ENCODE measurements at regions not wholly inside any gene's neighbourhood (a gene's known extent, or its start where the extent isn't known, plus 50 kb on each side); places are given as distances from the start of the nearest gene placed in this dataset.

GRCh38 chr21:14869984-14870852 is 194.6 kb downstream of the NRIP1 start:
- no peaks in the 10 kb centered on the region for H3K27me3 ChIP-seq
- intact Hi-C loops (cut with DNase I; ENCODE audit: low total_unique reads), result loop anchor here (5.0 kb wide), 1 partner anchor 192 kb away; the partner anchor contains the start of gene NRIP1
- H3K27ac ChIP-seq, result peak overlapping the region in 2 of 4 donors; percentile 10 to 38
- no peaks in the 10 kb centered on the region for H3K36me3 ChIP-seq
- TF ChIP-seq EP300 (IDR thresholded peaks at IDR 0.05; ENCODE audit: low read depth) (no peak), POLR2AphosphoS5 (IDR thresholded peaks at IDR 0.05) (no peak), CTCF (IDR thresholded peaks at IDR 0.05) (no peak), POLR2A (IDR thresholded peaks at IDR 0.05) (no peak)
- in situ Hi-C loops (cut with MboI; ENCODE audit: low pct_ligation_motif_present in 1 of 4, low pct_unique_long_range_greater_than_20kb in 1 of 4, low sequenced_read_pairs in 3 of 4), result loop anchor here (10.0 to 25.0 kb wide), 4 partner anchors 192 to 617 kb away; partner anchors contain the start of gene NRIP1 (in 2 of the 4)
- WGBS, 2 donors (ENCODE audit: low coverage in 1 of 2), result 35 to 38% methylated on average over 5 of the region's 5 CpGs
- H3K4me1 ChIP-seq, result peaks cover 0 to 55% (median 12%) of the 10 kb centered on the region in 4 donors
- no peaks in the 10 kb centered on the region for H3K9me3 ChIP-seq
- no peak for DNase-seq
- H3K4me3 ChIP-seq, result no peak overlapping the region

- intact Hi-C loops (cut with DNase I; ENCODE audit: low total_unique reads) (loop anchor here (5.0 kb wide), 1 partner anchor 195 kb away; the partner anchor contains the start of gene NRIP1), in situ Hi-C loops (cut with MboI; ENCODE audit: low pct_ligation_motif_present in 1 of 4, low pct_unique_long_range_greater_than_20kb in 1 of 4, low sequenced_read_pairs in 3 of 4) (loop anchor here (25.0 kb wide), 2 partner anchors 195 to 620 kb away; partner anchors contain the start of gene NRIP1 (in 1 of the 4))
- peaks cover 7 to 73% (median 14%) of the 10 kb centered on the region in 4 donors for H3K4me1 ChIP-seq
- H3K27ac ChIP-seq, result no peak overlapping the region
- TF ChIP-seq POLR2AphosphoS5 (IDR thresholded peaks at IDR 0.05), result no peak
- no peak for TF ChIP-seq POLR2A (IDR thresholded peaks at IDR 0.05)
- no peak for TF ChIP-seq CTCF (IDR thresholded peaks at IDR 0.05)
- TF ChIP-seq EP300 (IDR thresholded peaks at IDR 0.05; ENCODE audit: low read depth), result no peak
- no peaks in the 10 kb centered on the region for H3K36me3 ChIP-seq
- no peaks in the 10 kb centered on the region for H3K9me3 ChIP-seq
- WGBS, 2 donors (ENCODE audit: low coverage in 1 of 2), result 85 to 89% methylated on average over 2 to 3 of the region's 3 CpGs
- no peaks in the 10 kb centered on the region for H3K27me3 ChIP-seq
- H3K4me3 ChIP-seq, result no peak overlapping the region
- no peak for DNase-seq
Observed at GRCh38 chr21:14866859-14867765, 197.7 kb downstream of the NRIP1 start.

- WGBS, 2 donors (ENCODE audit: low coverage in 1 of 2), result 0 to 25% methylated on average over 1 to 9 of the region's 9 CpGs
- TF ChIP-seq EP300 (IDR thresholded peaks at IDR 0.05; ENCODE audit: low read depth), result no peak
- TF ChIP-seq POLR2AphosphoS5 (IDR thresholded peaks at IDR 0.05), result peak in 1 of 3 donors; percentile 32
- TF ChIP-seq CTCF (IDR thresholded peaks at IDR 0.05), result peak; percentile 50 to 64 (median 57)
- intact Hi-C loops (cut with DNase I; ENCODE audit: low total_unique reads), result loop anchor here (5.0 kb wide), 2 partner anchors 198 to 618 kb away; partner anchors contain the start of gene NRIP1
- H3K27ac ChIP-seq, result peak overlapping the region; percentile 4 to 52 (median 23)
- DNase-seq, result peak; percentile 81
- no peak overlapping the region for H3K4me3 ChIP-seq
- H3K4me1 ChIP-seq, result peaks cover 0 to 46% (median 6%) of the 10 kb centered on the region in 4 donors
- H3K36me3 ChIP-seq, result no peaks in the 10 kb centered on the region
- in situ Hi-C loops (cut with MboI; ENCODE audit: low pct_ligation_motif_present in 1 of 4, low pct_unique_long_range_greater_than_20kb in 1 of 4, low sequenced_read_pairs in 3 of 4), result loop anchor here (25.0 kb wide), 2 partner anchors 198 to 623 kb away; partner anchors contain the start of gene NRIP1 (in 1 of the 4)
- H3K9me3 ChIP-seq, result no peaks in the 10 kb centered on the region
- no peaks in the 10 kb centered on the region for H3K27me3 ChIP-seq
Observed at GRCh38 chr21:14864211-14865021, 200.4 kb downstream of the NRIP1 start.
